ENCODE measurements at regions not wholly inside any gene's neighbourhood (a gene's known extent, or its start where the extent isn't known, plus 50 kb on each side); places are given as distances from the start of the nearest gene placed in this dataset.

DNA sequence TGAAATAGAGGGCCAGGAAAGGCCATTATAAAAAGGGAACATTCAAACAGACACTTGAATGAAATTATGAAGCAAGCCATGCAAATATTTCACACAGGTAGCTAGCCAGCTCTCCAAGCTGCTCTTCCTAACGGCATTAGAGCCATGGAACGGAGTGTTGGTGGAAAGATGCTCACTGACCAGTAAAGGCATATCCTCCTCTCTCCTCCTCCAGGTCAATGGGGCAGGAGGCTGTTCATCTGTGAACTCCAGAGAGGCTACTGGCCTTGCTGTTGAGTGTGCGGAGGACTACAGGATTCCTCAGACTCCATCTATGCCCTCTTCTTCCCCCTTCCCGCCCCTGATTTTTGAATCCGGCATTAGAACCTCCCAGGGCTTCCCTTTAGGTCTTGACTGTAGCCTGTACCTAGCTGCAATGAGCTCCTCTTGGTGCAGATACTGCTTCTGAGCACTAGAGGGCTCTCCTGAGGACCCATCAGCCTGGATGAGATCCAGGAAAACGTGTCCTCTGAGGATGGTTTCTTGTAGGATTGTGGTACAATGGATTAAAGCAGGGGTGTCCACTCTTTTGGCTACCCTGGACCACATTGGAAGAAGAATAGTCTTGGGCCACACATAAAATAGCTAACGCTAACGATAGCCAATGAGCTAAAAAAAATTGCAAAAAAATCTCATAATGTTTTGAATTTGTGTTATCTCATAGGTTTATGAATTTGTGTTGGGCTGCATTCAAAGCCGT, 162.2 kb downstream of the SREK1 start:
- DNase-seq (ENCODE audit: low read depth, low spot score): peak; percentile 81

- no peak for DNase-seq (ENCODE audit: low read depth, low spot score)
Observed at GRCh38 chr5:66306844-66307315, 162.8 kb downstream of the SREK1 start.

- peak; percentile 83 for DNase-seq (ENCODE audit: low read depth, low spot score)
Observed at GRCh38 chr5:66307647-66308241, 163.6 kb downstream of the SREK1 start.

DNA sequence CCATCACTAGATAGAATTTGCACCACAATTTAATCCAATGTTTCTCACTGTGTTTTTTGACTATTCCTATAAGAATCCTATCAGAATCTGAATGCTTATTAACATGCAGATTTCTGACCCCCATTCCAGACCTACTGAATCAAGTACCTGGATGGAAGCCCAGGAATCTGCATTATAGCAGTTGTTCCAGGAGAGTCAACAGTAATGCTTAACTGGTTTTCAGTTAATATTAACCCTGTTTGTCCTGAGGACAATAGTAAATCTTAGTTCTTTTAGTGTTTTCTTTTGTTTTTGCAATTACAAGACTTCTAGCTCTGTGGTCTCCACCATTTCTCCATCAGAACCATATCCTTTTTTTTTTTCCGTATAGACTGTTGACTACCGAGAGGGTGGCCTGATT, 168.2 kb downstream of the SREK1 start:
- DNase-seq (ENCODE audit: low read depth, low spot score): no peak

GRCh38 chr5:66315784-66316183, 171.7 kb downstream of the SREK1 start:
- no peak for DNase-seq (ENCODE audit: low read depth, low spot score)

DNA sequence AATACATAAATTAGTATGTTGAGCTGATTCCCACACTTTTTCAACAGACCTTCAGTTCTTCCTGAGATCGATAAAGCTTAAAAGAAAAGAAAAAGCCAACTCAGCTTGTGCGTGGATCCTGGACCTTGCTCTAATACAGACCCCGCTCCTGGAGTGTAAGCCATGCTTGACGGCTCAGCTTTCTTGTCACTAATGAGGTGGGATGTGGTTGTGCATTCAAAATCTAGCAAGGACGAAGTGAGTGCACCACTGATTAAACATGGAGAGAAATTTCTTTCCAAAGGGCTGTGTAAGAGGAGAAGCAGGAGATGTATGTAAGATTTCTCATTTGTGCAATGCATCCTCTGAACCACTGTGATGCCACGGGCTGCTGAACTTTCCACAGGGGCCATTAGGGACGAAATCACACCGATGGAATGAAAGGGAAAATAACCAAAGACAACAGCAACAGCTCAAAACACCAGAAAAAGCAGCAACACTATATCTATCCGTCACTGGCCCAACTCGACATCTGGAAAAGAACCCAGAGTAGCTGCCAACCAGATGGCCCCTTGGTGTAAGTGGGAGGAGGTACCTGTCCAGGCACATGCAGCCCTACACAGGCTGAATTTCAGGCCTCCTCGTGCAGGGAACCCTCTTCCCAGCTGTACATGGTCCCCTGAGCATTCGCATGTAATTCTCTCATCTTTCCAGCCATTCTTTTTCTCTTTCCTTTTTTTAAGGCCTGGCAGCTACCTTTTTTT, 178.9 kb downstream of the SREK1 start:
- DNase-seq (ENCODE audit: low read depth, low spot score): peak; percentile 15

- no peak for DNase-seq (ENCODE audit: low read depth, low spot score)
Observed at GRCh38 chr5:66323529-66323895, 179.4 kb downstream of the SREK1 start.

DNA sequence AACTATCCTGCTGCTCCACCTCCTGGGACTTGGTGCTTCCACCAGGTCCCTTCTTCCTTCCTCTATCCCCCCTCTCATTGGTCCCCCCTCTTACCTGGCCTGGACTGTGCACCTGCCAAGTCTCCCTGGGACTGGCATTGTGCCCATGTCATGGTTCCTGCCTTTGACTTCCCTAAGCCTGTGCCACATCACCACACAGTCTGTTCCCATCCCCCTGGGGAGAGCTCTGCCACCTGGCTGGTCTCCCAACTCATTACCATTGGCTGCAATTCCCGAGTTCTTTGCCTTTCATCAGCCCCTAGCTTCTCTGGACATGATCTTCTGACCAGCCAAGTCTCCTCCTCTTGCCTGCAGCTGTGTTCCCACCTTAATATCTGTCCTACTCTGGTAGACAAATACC, 180.3 kb downstream of the SREK1 start:
- peak; percentile 43 for DNase-seq (ENCODE audit: low read depth, low spot score)

DNA sequence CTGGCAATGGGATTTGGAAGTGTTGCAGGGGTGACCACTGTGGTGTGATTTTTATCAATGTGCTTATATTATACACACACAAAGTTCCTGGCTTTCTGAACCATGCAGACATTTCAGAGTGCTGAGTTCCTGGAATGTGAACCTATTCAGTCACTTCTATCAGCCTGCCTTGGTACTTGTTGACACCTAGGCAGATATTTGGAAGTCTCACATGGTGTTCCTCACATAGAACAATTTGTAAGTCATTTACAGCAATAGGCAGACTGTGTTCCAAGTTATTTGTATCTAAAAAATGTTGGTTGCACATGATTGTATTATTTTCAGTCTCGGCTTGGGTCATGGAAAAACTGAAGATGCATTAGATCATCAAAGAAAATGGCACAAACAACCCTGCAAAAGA, 182.2 kb downstream of the SREK1 start:
- DNase-seq (ENCODE audit: low read depth, low spot score): no peak

GRCh38 chr5:66327008-66327407, 182.9 kb downstream of the SREK1 start:
- no peak for DNase-seq (ENCODE audit: low read depth, low spot score)

GRCh38 chr5:66329078-66329477, 185.0 kb downstream of the SREK1 start:
- no peak for DNase-seq (ENCODE audit: low read depth, low spot score)

DNA sequence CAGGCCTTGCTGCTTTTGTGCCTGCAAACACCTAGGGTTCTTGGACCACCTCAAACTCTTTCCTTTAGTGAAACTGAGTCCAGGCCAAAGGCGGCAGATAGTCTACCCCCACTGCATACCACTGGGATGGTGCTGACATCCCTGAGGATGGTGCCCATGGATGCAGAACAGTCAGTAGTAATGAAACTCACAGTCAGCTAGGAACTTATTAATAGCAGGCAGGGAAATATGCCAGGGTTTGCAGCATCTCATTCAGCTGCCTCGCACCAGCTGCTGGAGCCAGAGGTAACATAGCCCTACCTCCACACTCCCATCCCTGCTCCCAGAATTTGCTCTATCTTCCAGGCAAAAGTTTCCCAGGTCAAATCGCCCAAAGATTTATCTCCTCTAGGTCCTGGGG, 189.1 kb downstream of the SREK1 start:
- DNase-seq (ENCODE audit: low read depth, low spot score): no peak

DNA sequence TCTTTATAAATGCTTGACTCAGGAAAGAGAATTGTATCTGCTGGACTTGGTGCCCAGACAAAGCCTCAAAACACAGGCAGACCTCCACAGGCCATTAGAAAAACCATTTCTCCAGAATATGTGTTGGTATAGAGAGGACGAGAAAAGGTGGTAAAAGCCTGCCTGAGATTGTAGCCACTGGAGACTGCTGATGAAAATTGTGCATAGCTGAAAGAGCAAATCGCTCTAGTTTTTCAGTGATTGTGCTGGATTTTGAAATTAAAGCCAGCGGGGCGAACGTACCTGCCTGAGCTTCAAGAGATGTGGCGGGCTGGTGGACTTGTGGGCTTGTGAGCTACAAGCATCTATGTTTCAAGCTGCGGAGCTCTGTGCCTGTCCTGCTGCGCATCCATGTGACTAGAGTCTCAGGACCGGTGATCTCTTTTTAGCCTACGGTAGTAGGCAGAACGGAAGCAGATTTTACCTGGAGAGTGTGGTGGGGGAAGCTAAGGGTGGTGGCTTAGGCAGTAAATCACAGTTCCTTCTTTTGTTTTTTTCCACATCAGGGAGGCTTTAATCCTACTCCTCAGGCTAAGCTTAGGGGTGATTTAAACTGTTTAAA, 193.6 kb downstream of the SREK1 start:
- DNase-seq (ENCODE audit: low read depth, low spot score): no peak

DNA sequence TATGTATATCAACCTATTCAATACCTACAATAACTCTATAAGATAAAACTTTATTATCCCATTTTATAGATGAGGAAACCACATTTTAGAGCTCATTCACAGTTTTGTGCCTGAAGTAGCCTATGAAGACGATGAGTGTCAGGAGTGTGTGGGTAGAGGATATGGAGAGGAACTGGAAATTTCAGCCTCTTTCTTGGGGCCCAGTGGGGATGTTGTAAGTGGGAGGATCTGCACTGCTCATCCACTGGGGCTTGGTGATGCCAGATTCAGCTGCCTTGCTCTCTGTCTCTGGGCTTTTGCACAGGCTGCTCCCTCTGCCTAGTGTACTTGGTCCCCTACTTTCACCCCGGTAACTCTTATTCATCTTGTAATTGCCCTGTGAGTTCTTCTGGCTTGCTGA, 194.7 kb downstream of the SREK1 start:
- no peak for DNase-seq (ENCODE audit: low read depth, low spot score)

DNA sequence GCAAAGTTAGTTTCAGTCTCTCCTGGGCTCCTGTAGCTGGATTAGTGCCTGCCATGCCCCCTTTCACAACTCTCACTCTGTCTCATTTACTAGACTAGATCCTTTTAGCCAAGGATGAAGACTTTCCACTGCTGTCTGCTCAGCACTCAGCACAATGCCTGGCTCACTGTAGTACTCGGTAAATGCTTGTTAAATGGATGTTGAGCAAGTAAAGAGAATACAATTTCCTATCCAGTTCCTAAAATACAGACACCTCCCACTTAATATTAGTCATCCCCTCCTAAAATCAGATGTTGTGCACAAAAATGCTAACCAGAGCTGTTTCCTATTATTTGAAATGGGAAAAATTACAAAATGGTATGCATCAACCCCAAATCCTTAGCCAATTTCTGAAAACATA, 195.8 kb downstream of the SREK1 start:
- no peak for DNase-seq (ENCODE audit: low read depth, low spot score)

DNA sequence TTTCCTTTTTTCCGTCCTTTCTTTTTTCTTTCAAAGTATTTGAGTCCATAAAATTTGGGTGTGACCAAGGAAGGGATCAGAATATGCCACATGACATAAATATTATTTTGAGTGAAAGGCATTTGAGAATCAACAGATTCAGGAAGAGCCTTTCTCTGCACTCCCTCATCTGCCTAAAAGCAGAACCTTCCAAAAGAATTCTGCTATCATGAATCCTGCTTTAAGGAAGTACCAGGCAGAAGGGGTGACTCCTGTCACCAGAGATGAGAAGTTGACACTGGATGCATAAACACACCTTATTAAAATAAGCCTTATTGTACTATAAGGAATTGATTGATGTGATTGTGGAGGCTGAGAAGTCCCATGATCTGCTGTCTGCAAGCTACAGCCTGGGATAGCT, 196.7 kb downstream of the SREK1 start:
- no peak for DNase-seq (ENCODE audit: low read depth, low spot score)

DNA sequence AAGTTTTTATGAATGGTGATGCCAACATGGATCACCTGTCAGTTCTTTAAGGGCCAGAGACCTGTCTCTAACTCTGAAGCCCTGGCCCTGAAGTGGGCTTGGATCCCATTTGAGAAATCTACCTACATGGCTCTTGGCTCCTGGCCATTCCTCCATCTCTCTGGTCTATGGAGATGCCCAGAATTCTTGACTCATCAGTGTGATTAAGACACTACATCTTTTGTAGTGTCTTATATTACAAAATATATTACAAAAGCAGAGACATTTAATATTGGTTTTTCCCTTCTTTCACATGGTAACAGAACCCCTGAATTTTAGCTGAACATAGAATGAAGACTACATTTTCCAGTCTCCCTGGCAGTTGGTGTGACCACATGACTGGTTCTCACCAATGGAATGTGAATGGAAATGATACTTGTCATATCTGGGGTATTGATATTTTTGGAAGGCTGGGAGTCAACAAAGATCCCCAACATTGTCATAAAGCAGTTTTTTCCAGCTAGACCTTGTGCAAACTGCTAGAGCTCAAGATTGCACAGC, 198.3 kb downstream of the SREK1 start:
- no peak for DNase-seq (ENCODE audit: low read depth, low spot score)

DNA sequence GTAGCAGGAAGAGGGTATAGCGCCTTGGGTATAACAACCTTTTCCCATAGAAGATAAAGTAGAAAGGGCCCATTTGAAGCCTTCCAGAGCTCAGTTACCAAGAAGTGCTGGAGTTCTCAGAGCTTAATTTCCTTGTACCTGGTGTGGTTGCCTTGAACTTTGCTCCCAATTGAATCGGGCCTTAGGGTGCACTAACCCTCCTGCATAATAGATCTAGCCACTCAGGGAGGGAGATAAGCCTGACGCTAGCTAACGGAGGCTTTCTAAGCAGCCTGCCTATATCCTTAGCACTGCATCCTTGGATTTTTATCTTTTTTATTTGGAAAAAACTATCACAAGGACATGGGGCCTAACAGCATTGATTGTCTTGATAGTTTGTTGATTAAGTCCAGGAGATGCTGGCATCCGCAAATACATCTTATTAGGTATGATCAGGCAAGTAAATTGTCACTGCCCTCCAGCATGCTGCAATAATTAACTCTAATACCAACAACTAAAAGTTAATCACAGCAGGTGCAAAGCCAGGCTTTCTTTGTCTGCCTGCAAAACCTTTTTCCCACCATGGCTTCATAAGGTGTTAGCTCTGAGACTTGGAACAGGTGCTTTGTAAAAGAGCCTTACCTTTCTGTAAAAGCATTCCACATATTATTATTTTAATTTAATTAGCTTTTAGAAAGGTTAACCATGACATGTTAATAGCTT, 199.4 kb downstream of the SREK1 start:
- no peak for DNase-seq (ENCODE audit: low read depth, low spot score)

GRCh38 chr5:66344544-66344943, 200.4 kb downstream of the SREK1 start:
- DNase-seq (ENCODE audit: low read depth, low spot score): no peak

DNA sequence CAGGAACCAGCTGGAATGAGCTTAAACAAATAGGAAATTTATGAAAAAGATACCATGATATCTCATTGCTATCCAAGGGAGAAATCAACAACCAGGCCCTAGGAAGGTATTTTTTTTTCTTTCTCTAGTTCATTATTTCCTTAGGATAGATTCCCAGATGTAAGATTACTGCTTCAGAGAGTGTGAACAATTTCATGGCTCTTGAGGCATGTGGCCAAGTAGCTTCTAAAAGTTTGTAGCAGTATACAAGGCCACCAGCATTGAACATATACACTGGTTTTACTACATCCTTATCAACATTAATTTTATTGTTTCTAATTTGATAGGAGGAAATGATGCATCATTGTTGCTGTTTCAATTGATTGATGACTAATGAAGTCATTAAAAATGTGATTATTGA, 201.2 kb downstream of the SREK1 start:
- no peak for DNase-seq (ENCODE audit: low read depth, low spot score)

DNA sequence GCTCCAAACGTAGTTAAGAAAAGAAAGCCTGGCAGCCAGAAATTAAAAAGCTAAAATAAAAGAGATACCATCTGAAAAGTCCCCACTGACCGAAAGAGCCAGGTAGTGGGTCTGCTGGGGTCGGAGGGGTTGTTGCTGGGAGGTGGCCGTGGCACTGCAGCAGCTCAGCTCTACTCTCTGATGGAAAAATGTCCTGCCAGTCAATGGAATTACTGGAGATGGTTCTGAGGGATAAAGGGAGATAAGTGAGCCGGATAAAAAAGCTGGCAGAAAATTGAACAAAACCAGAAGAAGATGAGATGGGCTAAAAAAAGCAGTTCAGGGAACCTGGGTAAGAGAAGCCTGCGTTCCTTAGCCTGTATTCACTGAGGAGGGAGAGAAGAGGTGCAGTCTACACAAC, 202.8 kb downstream of the SREK1 start:
- no peak for DNase-seq (ENCODE audit: low read depth, low spot score)
